GM19193 (cell line): ENCODE measurements at regions not wholly inside any gene's neighbourhood (a gene's known extent, or its start where the extent isn't known, plus 50 kb on each side); places are given as distances from the start of the nearest gene placed in this dataset.

ENCODE experiments used
- POLR2A ChIP-seq: IDR thresholded peaks from 4 replicates; pipeline ENCODE4 v1.6.1; 2011; ENCODE audit not compliant: insufficient read depth, insufficient read length; ENCODE audit errors: extremely low read depth

GRCh38 chr14:76955575-76956315, 72.8 kb downstream of the IRF2BPL start:
- TF ChIP-seq POLR2A, result peak; percentile 56

- no peak for TF ChIP-seq POLR2A
Measured at GRCh38 chr14:76954394-76955190, 73.9 kb downstream of the IRF2BPL start.

GRCh38 chr14:76953311-76953945, 75.1 kb downstream of the IRF2BPL start:
- no peak for TF ChIP-seq POLR2A

- TF ChIP-seq POLR2A, result no peak
Measured at GRCh38 chr14:76951166-76951565, 77.3 kb downstream of the IRF2BPL start.

- TF ChIP-seq POLR2A, result no peak
Measured at GRCh38 chr14:76950055-76951020, 78.2 kb downstream of the IRF2BPL start.

- TF ChIP-seq POLR2A, result no peak
Measured at GRCh38 chr14:76948976-76949375, 79.5 kb downstream of the IRF2BPL start.

- no peak for TF ChIP-seq POLR2A
Measured at GRCh38 chr14:76948213-76948947, 80.1 kb downstream of the IRF2BPL start.

- TF ChIP-seq POLR2A, result no peak
Measured at GRCh38 chr14:76947838-76948184, 80.7 kb downstream of the IRF2BPL start.

GRCh38 chr14:76947078-76947837, 81.2 kb downstream of the IRF2BPL start:
- TF ChIP-seq POLR2A, result peak; percentile 27

- TF ChIP-seq POLR2A, result no peak
Measured at GRCh38 chr14:76946753-76947077, 81.8 kb downstream of the IRF2BPL start.

- no peak for TF ChIP-seq POLR2A
Measured at GRCh38 chr14:76943072-76943471, 85.4 kb downstream of the IRF2BPL start.

- TF ChIP-seq POLR2A, result no peak
Measured at GRCh38 chr14:76941946-76942805, 86.3 kb downstream of the IRF2BPL start.
